Naive B cell (primary cell): ENCODE measurements at regions not wholly inside any gene's neighbourhood (a gene's known extent, or its start where the extent isn't known, plus 50 kb on each side); places are given as distances from the start of the nearest gene placed in this dataset.

Experiments
- ATAC-seq, 2 donors: fragments of 150-1000 bp; cut with Tn5 transposase; 2 replicates each; pipeline ENCODE4 v1.10.0; 2021; ENCODE audit warnings: low read depth in 2 of 2, mild to moderate bottlenecking in 2 of 2, moderate library complexity in 2 of 2
- DNase-seq: peaks from one replicate; pipeline ENCODE4 v3.0.0; 2022
- H3K27ac Mint-ChIP-seq, 6 donors: one replicate each; pipeline ENCODE4 v1.8.0; 2020 to 2022; ENCODE audit warnings: mild to moderate bottlenecking in 6 of 6, mixed read lengths in 6 of 6, moderate library complexity in 5 of 6, inconsistent platforms in 2 of 6
- H3K27me3 Mint-ChIP-seq, 3 donors: one replicate each; pipeline ENCODE4 v1.8.0; 2021 to 2022; ENCODE audit warnings: mixed read lengths in 3 of 3, mild to moderate bottlenecking in 1 of 3
- H3K36me3 Mint-ChIP-seq, 2 donors: one replicate each; pipeline ENCODE4 v1.8.0; 2020 to 2022; ENCODE audit warnings: mixed read lengths in 2 of 2, inconsistent platforms in 1 of 2, mild to moderate bottlenecking in 1 of 2
- H3K4me1 Mint-ChIP-seq, 3 donors: one replicate each; pipeline ENCODE4 v1.8.0; 2020 to 2022; ENCODE audit warnings: mixed read lengths in 3 of 3, inconsistent platforms in 1 of 3, mild to moderate bottlenecking in 1 of 3, moderate library complexity in 1 of 3
- H3K4me3 Mint-ChIP-seq, 8 donors: one replicate each; pipeline ENCODE4 v1.8.0; 2020 to 2022; ENCODE audit warnings: mild to moderate bottlenecking in 8 of 8, mixed read lengths in 8 of 8, moderate library complexity in 8 of 8, inconsistent platforms in 2 of 8
- H3K9me3 Mint-ChIP-seq, 7 donors: one replicate each; pipeline ENCODE4 v1.8.0; 2020 to 2022; ENCODE audit warnings: mixed read lengths in 7 of 7, mild to moderate bottlenecking in 5 of 7, inconsistent platforms in 2 of 7, moderate library complexity in 1 of 7

DNA sequence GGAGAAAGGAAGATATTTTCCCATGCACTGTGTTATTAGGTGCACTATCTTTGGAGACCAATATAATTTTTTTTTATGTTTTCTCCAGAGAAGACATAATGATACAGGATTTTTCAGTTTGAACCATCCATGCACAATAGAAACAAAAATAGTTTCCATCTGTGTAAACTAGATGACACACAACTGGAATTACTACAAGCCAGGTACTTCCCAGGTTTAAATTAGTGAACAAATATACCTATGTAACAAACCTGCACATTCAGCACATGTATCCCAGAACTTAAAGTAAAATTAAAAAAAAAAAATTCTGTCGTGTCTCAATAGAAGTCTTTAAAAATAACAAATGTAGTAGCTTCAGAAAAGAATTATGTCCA is 1616.8 kb upstream of the ACVR2A start:
- H3K4me3 Mint-ChIP-seq = no peak overlapping the region
- H3K4me1 Mint-ChIP-seq = no peaks in the 10 kb centered on the region
- no peak for DNase-seq
- H3K9me3 Mint-ChIP-seq = peaks cover 0 to 11% (median 1%) of the 10 kb centered on the region in 7 donors
- ATAC-seq = no peak
- no peaks in the 10 kb centered on the region for H3K36me3 Mint-ChIP-seq
- H3K27ac Mint-ChIP-seq = no peak overlapping the region
- H3K27me3 Mint-ChIP-seq = no peaks in the 10 kb centered on the region

DNA sequence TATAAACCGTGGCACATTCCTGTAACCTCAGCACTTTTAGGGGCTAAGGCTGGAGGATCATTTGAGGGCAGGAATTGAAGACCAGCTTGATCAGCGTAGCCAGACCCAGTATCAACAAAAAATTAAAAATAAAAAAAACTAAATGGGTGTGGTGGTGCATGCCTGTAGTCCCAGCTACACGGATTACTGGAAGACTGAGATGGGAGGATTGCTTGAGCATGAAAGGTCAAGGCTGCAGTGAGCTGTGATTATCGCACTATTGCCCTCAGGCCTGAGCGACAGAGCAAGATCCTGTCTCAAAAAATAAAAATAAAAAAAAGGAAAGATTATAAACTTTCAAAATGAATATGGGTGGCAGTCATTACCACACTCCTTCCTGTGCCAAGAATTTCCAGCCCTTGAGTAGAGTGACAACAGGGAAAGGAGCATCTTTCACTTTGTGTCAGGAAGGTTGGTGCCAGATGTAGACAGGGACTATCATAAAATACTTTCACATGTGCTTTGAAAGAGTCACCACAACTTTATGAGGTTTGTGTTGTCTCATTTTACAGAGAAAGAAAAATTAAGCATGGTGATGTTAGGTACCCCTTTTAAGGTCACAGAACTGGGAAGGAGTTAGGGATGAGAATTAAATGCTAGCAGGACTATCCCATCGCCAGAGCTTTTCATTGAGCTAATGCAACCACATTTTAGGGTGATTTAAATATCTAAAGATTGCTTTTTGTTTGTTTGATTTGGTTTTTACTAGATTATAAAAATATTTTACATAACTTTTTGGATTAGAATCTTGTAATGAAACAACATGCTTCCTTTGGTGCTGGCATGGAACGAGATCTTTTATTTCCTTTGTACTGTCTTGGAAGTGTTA is 1617.4 kb upstream of the ACVR2A start:
- Mint-ChIP-seq H3K9me3 (peaks cover 0 to 11% (median 1%) of the 10 kb centered on the region in 7 donors), H3K36me3 (no peaks in the 10 kb centered on the region), H3K4me3 (no peak overlapping the region), H3K4me1 (no peaks in the 10 kb centered on the region), H3K27me3 (no peaks in the 10 kb centered on the region), H3K27ac (no peak overlapping the region)
- no peak for DNase-seq
- no peak for ATAC-seq

DNA sequence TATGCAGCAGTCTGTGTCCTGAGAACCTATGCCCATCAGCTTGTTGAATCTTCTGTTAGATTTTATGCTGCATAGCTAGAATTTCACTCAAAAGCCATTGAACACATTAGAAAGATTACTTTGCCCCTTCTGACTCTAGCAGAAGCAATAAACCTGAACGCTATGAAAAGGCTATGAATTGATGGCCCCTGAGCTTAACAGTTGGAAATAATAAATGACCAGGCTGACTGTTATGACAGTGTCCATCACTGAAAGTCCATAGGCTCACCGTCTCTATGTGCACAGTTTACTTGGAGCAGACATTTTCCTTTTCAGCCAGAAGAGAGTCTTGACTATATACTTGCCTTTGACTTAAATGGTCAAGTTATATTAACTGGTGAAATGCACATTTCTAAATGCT is 1618.8 kb upstream of the ACVR2A start:
- no peak overlapping the region for H3K4me3 Mint-ChIP-seq
- peaks cover 0 to 7% (median 1%) of the 10 kb centered on the region in 7 donors for H3K9me3 Mint-ChIP-seq
- ATAC-seq (no peak), DNase-seq (no peak)
- no peak overlapping the region for H3K27ac Mint-ChIP-seq
- H3K36me3 Mint-ChIP-seq = no peaks in the 10 kb centered on the region
- H3K4me1 Mint-ChIP-seq = no peaks in the 10 kb centered on the region
- no peaks in the 10 kb centered on the region for H3K27me3 Mint-ChIP-seq

DNA sequence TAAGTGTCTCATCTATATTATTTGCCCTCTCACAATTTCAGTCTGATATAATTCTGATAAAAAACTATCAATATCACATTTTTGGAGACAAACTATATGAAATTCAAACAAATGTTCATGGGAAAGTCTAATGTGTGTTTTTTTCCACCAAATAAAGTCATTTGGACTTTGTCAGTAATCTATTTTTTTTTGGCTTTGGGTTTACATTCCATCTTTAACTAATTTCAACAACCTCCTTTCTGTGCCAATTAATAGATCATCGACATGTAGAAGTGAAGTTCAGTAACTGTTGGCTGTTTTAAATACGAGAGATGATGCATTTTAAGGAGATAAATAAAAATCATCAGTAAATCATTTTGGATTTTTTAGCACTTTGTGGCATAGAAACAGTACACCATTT is 1623.0 kb upstream of the ACVR2A start:
- Mint-ChIP-seq H3K9me3 (peaks cover 0 to 3% (median 1%) of the 10 kb centered on the region in 7 donors), H3K27ac (no peak overlapping the region), H3K27me3 (no peaks in the 10 kb centered on the region)

DNA sequence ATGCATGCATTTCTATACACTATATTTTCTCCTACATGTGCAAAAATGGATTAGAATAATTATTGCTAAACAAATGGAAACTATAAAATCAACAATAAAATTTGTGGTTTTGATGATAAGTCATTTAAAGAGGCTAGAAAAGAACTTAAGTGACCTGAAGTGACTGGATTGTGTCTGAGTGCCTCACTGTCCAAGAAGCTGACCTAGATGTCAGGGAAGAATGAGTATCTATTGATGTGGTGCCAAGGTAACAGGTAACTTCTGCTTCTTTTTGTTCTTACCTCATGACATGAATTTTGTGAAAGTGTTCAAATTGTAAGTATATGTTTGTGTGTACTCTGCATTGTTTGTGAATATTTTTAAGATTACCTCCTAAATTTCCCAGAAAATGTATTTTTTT is 1623.9 kb upstream of the ACVR2A start:
- Mint-ChIP-seq H3K4me3 (no peak overlapping the region), H3K4me1 (no peaks in the 10 kb centered on the region)
- no peak for DNase-seq

More for the DNA sequence above, 1623.0 kb upstream of the ACVR2A start:
- no peaks in the 10 kb centered on the region for H3K4me1 Mint-ChIP-seq
- no peaks in the 10 kb centered on the region for H3K36me3 Mint-ChIP-seq
- DNase-seq (no peak), ATAC-seq (no peak)
- H3K4me3 Mint-ChIP-seq = no peak overlapping the region

DNA sequence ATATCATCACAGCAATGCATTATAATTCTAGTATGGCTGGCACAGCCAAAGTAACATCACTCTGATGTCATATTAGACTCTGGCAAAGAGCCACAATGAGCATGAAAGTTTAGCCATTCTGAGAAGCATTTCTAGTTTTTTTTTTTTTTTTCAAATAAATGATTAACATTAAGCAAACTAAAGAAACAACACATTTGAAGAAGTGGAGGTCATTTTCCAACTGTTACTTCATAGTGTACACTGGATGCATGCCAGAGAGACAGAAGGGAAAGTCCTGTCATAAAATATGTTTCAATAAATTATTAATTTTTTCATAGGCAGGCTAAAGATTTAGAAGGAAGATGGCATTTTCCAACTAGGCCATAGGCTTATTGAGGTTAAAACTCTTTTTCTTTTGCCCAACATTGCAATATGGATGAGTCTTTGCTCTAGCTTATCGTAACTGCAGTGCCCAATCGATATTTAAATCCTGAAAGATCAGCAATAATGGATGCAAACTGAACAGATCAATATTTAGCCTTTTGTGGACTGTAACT is 1630.4 kb upstream of the ACVR2A start:
- H3K27me3 Mint-ChIP-seq = no peaks in the 10 kb centered on the region
- DNase-seq = no peak
- H3K27ac Mint-ChIP-seq = no peak overlapping the region
- peaks cover 0 to 15% (median 8%) of the 10 kb centered on the region in 7 donors for H3K9me3 Mint-ChIP-seq
- peaks cover 0 to 7% of the 10 kb centered on the region in 2 donors for H3K36me3 Mint-ChIP-seq
- no peaks in the 10 kb centered on the region for H3K4me1 Mint-ChIP-seq
- no peak for ATAC-seq
- H3K4me3 Mint-ChIP-seq = no peak overlapping the region

More for the DNA sequence above, 1623.9 kb upstream of the ACVR2A start:
- H3K36me3 Mint-ChIP-seq = no peaks in the 10 kb centered on the region
- H3K9me3 Mint-ChIP-seq = peaks cover 0 to 7% (median 2%) of the 10 kb centered on the region in 7 donors
- ATAC-seq = no peak
- H3K27ac Mint-ChIP-seq = no peak overlapping the region
- no peaks in the 10 kb centered on the region for H3K27me3 Mint-ChIP-seq

DNA sequence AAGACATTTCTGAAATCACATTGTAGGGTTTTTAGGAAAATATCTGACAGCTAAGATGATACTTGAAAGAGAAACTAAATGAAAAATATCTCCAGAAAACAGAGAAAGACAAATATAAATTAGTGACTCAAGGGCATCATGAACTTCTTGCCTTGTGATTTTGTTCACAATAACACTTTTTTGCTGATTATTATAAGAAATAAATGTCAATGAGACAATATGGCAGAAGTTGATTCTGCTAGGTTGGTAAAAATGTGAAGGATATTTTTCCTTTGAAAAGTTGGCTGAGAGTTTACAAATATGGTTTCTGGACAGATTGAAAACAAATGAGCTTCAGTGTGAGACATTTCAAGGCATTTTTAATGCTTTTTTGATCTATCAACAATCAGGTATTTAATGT is 1631.2 kb upstream of the ACVR2A start:
- H3K27ac Mint-ChIP-seq = no peak overlapping the region
- no peaks in the 10 kb centered on the region for H3K27me3 Mint-ChIP-seq
- no peak overlapping the region for H3K4me3 Mint-ChIP-seq
- H3K36me3 Mint-ChIP-seq = peaks cover 0 to 7% of the 10 kb centered on the region in 2 donors
- no peak for ATAC-seq
- no peak for DNase-seq
- peaks cover 0 to 15% (median 8%) of the 10 kb centered on the region in 7 donors for H3K9me3 Mint-ChIP-seq
- no peaks in the 10 kb centered on the region for H3K4me1 Mint-ChIP-seq

DNA sequence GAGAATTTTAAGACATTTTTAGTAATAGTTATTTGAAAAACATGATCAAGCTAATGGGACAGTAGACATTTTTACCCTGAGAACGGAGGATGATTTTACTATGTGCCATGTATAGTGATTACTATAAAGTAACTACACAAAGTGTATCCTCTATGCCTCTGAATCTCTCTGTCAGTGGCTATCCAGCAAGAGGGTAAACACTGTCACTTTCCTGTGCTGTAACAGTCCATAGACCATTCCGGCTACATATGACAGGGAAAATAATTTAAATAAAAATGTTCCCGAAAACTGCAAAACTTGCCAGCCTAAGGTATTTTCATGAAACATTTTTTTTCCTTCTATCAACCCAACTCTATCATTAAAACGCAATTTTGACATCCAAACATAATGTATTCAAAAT is 1632.2 kb upstream of the ACVR2A start:
- DNase-seq (no peak), ATAC-seq (no peak)
- peaks cover 0 to 15% (median 8%) of the 10 kb centered on the region in 7 donors for H3K9me3 Mint-ChIP-seq
- H3K4me3 Mint-ChIP-seq = no peak overlapping the region
- peaks cover 0 to 7% of the 10 kb centered on the region in 2 donors for H3K36me3 Mint-ChIP-seq
- no peak overlapping the region for H3K27ac Mint-ChIP-seq
- H3K27me3 Mint-ChIP-seq = no peaks in the 10 kb centered on the region
- H3K4me1 Mint-ChIP-seq = no peaks in the 10 kb centered on the region

DNA sequence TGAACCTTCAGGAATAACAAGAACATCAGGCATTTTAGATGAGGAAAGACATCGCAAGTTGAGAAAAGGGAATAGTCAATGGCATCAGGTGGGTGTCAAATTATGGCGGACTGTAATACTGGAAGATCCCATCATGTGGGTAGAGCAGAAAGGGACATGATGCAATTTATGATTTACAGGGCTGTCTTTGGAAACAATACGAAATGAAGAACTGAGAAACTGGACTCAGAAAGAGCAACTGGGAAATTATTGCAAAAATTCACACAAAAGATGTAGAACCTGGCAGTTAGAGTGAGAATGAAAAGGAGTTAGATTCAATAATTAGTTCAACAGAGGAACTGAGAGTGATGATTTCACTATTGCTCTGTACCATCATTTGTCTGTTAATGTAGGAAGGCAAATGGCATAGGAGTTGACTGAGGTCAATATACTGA is 1635.0 kb upstream of the ACVR2A start:
- no peak for DNase-seq
- no peaks in the 10 kb centered on the region for H3K27me3 Mint-ChIP-seq
- no peaks in the 10 kb centered on the region for H3K4me1 Mint-ChIP-seq
- no peak for ATAC-seq
- no peak overlapping the region for H3K4me3 Mint-ChIP-seq
- no peak overlapping the region for H3K27ac Mint-ChIP-seq
- H3K36me3 Mint-ChIP-seq = peaks cover 0 to 7% of the 10 kb centered on the region in 2 donors
- peaks cover 0 to 11% (median 6%) of the 10 kb centered on the region in 7 donors for H3K9me3 Mint-ChIP-seq

DNA sequence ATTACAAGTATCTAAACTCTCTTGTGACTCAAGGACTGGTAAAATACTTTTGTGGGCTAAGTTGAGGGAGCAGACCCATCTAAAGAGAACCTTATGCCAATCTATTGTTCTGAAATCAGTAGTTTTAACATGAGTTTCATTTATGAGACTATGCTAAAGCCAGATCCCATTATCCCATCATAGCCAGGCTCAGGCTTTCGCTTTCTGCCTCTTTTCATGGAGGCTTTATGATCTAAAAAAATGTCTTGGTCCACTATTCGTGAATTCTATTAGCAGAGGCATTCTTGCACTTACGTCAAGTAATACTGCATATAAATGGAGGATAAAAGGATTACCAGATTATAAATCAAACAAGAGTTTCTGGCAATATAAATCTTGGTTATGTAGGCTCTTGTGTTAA is 1636.9 kb upstream of the ACVR2A start:
- Mint-ChIP-seq H3K4me1 (no peaks in the 10 kb centered on the region), H3K27me3 (no peaks in the 10 kb centered on the region)
- DNase-seq = no peak

DNA sequence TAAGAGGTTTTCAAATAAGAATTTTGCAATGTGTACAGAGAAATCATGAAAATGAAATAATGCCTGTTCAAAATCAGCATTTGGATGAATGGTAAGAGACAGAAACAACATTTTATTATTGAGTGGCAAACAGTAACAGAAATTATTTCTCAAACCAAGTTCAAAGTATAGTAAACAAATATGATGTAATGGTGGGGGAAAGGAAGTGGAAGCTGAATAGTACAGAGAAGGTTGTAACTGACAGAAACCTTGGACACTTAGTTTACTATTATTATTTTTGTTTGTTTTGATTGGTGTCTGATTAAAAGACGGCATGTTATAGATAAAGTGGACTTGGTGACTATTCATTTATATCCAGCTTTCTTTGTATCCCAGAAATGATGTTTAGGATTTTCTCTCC is 1637.4 kb upstream of the ACVR2A start:
- Mint-ChIP-seq H3K9me3 (peaks cover 0 to 8% (median 6%) of the 10 kb centered on the region in 7 donors), H3K27ac (no peak overlapping the region), H3K4me3 (no peak overlapping the region)

More for the DNA sequence above, 1636.9 kb upstream of the ACVR2A start:
- H3K27ac Mint-ChIP-seq = no peak overlapping the region
- H3K9me3 Mint-ChIP-seq = peaks cover 0 to 8% (median 6%) of the 10 kb centered on the region in 7 donors
- no peak overlapping the region for H3K4me3 Mint-ChIP-seq
- ATAC-seq = no peak
- peaks cover 0 to 7% of the 10 kb centered on the region in 2 donors for H3K36me3 Mint-ChIP-seq

DNA sequence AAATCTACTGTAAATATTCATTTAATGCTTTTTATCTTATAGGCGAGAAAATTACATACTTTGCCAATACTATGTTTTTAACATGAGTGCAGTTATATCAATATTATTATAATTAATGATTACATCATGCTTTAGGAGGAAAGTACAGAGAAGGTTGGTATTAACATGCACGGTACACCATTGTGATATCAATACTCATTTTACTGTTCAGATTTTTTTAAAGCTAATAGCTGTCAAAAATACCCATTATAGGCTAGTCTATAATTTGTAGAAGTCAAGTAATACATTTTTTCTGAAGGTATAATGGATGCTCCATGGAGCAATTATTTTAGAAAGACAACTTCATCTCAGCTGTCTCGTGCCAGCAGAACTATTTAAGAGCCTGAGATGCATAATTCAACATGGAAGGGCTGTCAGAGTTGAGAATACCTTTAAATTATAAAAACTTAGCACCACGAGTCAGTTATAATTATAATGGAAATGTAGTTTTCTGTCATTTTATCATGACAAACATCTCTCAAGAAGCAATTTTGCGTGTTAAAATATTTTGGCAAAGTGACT is 1641.7 kb upstream of the ACVR2A start:
- no peaks in the 10 kb centered on the region for H3K4me1 Mint-ChIP-seq
- H3K4me3 Mint-ChIP-seq = no peak overlapping the region
- H3K36me3 Mint-ChIP-seq = no peaks in the 10 kb centered on the region
- H3K27ac Mint-ChIP-seq = no peak overlapping the region
- H3K27me3 Mint-ChIP-seq = no peaks in the 10 kb centered on the region
- H3K9me3 Mint-ChIP-seq = peaks cover 0 to 7% (median 0%) of the 10 kb centered on the region in 7 donors
- DNase-seq = no peak
- ATAC-seq = no peak

More for the DNA sequence above, 1637.4 kb upstream of the ACVR2A start:
- H3K36me3 Mint-ChIP-seq = peaks cover 0 to 7% of the 10 kb centered on the region in 2 donors
- H3K27me3 Mint-ChIP-seq = no peaks in the 10 kb centered on the region
- no peaks in the 10 kb centered on the region for H3K4me1 Mint-ChIP-seq
- no peak for ATAC-seq
- DNase-seq = no peak

DNA sequence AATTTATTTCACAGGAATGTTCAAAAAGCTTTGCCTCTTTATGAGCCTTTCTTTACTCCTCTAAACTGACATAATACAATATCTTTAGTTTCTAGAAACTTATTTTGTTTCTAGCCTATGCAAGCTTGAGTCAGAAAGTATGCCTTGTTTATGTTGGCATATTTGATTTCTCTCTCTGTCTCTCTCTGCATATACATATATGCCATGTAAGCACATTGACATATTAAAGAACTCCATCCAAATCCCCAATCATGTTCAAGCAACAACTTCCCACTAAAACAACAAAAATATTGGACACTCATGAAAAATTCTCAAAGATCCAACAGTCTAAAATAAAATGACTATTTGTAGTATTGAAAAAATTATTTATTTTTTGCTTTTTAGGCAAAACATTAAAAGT is 1651.2 kb upstream of the ACVR2A start:
- H3K4me3 Mint-ChIP-seq = no peak overlapping the region
- no peaks in the 10 kb centered on the region for H3K27me3 Mint-ChIP-seq
- ATAC-seq (no peak), DNase-seq (no peak)
- H3K9me3 Mint-ChIP-seq = peaks cover 0 to 4% (median 0%) of the 10 kb centered on the region in 7 donors
- H3K36me3 Mint-ChIP-seq = no peaks in the 10 kb centered on the region
- no peak overlapping the region for H3K27ac Mint-ChIP-seq
- H3K4me1 Mint-ChIP-seq = no peaks in the 10 kb centered on the region

DNA sequence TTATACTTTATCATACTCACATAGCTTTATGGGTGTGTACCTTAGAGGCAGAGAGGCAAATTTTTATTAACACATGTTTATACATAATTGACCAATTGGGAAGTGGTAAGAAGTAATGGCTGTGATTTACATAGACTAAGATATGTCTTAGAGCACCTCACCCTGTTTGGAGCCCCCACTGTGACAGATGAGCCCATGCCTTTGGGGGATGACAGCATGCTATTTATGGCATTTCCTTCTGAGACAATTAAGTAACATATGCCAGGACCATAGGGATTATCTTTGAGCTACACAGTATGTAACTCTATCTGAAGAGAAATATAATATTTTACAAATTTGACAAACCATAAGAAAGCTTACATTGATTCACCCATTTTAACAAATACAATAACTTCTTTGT is 1655.3 kb upstream of the ACVR2A start:
- no peaks in the 10 kb centered on the region for H3K36me3 Mint-ChIP-seq
- no peak overlapping the region for H3K4me3 Mint-ChIP-seq
- H3K4me1 Mint-ChIP-seq = no peaks in the 10 kb centered on the region
- no peak for ATAC-seq
- DNase-seq = no peak
- H3K9me3 Mint-ChIP-seq = no peaks in the 10 kb centered on the region
- H3K27ac Mint-ChIP-seq = no peak overlapping the region
- no peaks in the 10 kb centered on the region for H3K27me3 Mint-ChIP-seq
